Activated naive CD4-positive, alpha-beta T cell treated with anti-CD3 and anti-CD28 coated beads, Interleukin-2, amount 10 ng/mL, durations not matched to agents 7 days and 5 days (primary cell): ENCODE measurements at regions not wholly inside any gene's neighbourhood (a gene's known extent, or its start where the extent isn't known, plus 50 kb on each side); places are given as distances from the start of the nearest gene placed in this dataset.

Experiments used
- CTCF ChIA-PET: fragments of 350-600 bp; sonication (Branson Sonifier 250); formaldehyde crosslinking; loops from one replicate; lab custom pipeline; 2021; ENCODE audit warnings: antibody characterized with exemption; lab: Charles Lee
- DNase-seq: peaks from one replicate; pipeline ENCODE4 v3.0.0-alpha.2; 2020
- H3K27ac Mint-ChIP-seq: one replicate; pipeline ENCODE4 v1.8.0; 2021; ENCODE audit warnings: mild to moderate bottlenecking, moderate library complexity, mixed read lengths
- H3K27me3 Mint-ChIP-seq: one replicate; pipeline ENCODE4 v1.8.0; 2021; ENCODE audit warnings: mild to moderate bottlenecking, mixed read lengths
- H3K36me3 Mint-ChIP-seq: one replicate; pipeline ENCODE4 v1.8.0; 2021; ENCODE audit warnings: mixed read lengths
- H3K4me1 Mint-ChIP-seq: one replicate; pipeline ENCODE4 v1.8.0; 2021; ENCODE audit warnings: mixed read lengths
- H3K4me3 Mint-ChIP-seq: one replicate; pipeline ENCODE4 v1.8.0; 2021; ENCODE audit warnings: mild to moderate bottlenecking, moderate library complexity, mixed read lengths
- H3K9me3 Mint-ChIP-seq: one replicate; pipeline ENCODE4 v1.8.0; 2021; ENCODE audit warnings: mixed read lengths

- CTCF ChIA-PET, result no interaction called here
- Mint-ChIP-seq H3K27ac (peak overlapping the region; percentile 63), H3K4me1 (peaks cover 4% of the 10 kb centered on the region), H3K36me3 (no peaks in the 10 kb centered on the region), H3K9me3 (no peaks in the 10 kb centered on the region), H3K27me3 (peaks cover 5% of the 10 kb centered on the region), H3K4me3 (no peak overlapping the region)
- no peak for DNase-seq
These were observed 52.0 kb upstream of the CCDC63 start for GRCh38 chr12:110794623-110795280.

- CTCF ChIA-PET, result no interaction called here
- Mint-ChIP-seq H3K27ac (no peak overlapping the region), H3K4me1 (no peaks in the 10 kb centered on the region), H3K4me3 (no peak overlapping the region), H3K36me3 (no peaks in the 10 kb centered on the region), H3K9me3 (no peaks in the 10 kb centered on the region), H3K27me3 (peaks cover 3% of the 10 kb centered on the region)
- DNase-seq, result no peak
These were observed 49.8 kb upstream of the CCDC63 start for GRCh38 chr12:110796952-110797351.
